ENCODE measurements at regions not wholly inside any gene's neighbourhood (a gene's known extent, or its start where the extent isn't known, plus 50 kb on each side); places are given as distances from the start of the nearest gene placed in this dataset.
"Not testable (repeated sequence)": the region's sequence is repeated elsewhere in the genome, so short reads cannot be mapped to it uniquely, and the experiment has no call there.

GRCh38 chr15:22201993-22202659 is 121.8 kb downstream of the OR4M2 start:
- not testable (repeated sequence) for DNase-seq

GRCh38 chr15:22203208-22203607 is 122.9 kb downstream of the OR4M2 start:
- not testable (repeated sequence) for DNase-seq

GRCh38 chr15:22209086-22209485 is 128.8 kb downstream of the OR4M2 start:
- not testable (repeated sequence) for DNase-seq

DNA sequence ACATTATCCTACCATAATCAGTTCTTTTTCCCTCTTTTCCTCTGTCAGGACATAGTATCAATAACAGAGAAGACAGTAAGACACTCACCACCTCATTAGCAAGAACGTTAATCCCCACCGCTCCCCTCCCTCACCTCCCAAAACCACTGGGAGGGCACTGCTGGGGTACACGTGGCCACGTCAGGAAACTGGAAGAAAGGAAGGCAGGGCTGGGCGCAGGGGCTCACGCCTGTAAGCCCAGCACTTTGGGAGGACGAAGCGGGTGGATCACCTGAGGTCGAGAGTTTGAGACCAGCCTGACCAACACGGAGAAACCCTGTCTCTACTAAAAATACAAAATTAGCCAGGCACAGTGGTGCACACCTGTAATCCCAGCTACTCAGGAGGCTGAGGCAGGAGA is 142.3 kb downstream of the OR4M2 start:
- DNase-seq = not testable (repeated sequence)

- no peak for DNase-seq
Measured at GRCh38 chr15:22224241-22224671, 143.9 kb downstream of the OR4M2 start.

DNA sequence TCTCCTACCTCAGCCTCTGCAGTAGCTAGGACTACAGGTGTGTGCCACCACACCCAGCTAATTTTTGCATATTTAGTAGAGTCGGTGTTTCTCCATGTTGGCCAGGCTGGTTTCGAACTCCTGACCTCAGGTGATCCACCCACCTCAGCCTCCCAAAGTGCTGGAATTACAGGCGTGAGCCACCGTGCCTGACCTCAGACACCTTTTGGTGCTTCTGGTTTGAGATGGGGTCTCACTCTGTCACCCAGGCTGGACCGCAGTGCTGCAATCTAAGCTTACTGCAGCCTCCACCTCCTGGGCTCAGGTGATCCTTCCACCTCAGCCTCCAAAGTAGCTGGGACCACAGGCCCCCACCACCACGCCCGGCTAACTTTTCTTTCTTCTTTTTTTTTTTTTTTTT is 144.6 kb downstream of the OR4M2 start:
- not testable (repeated sequence) for DNase-seq

- DNase-seq = no peak
Measured at GRCh38 chr15:22226034-22226790, 145.9 kb downstream of the OR4M2 start.

GRCh38 chr15:22227411-22228100 is 147.2 kb downstream of the OR4M2 start:
- no peak for DNase-seq

- DNase-seq = no peak
Measured at GRCh38 chr15:22228101-22228762, 147.9 kb downstream of the OR4M2 start.

GRCh38 chr15:22229990-22230819 is 149.9 kb downstream of the OR4M2 start:
- no peak for DNase-seq

DNA sequence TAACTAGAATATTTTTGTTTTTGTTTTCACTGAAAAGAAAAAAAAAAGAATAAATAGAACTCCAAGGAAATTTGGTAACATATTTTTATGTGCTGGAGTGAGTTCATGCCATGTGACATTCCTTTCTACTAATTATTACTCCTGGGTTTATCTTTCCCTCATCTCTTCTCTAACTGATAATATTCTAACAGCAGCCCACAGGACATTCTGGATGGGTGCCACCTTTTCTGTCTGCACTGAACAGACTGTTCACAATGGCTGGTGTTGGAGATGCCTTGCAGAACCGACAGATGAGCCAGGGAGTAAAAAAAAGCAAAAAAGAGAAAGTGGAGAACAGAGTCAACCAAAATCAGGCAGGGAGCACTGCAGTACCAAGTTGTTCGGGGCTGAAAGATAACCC is 151.3 kb downstream of the OR4M2 start:
- no peak for DNase-seq

- DNase-seq = no peak
Measured at GRCh38 chr15:22232675-22233074, 152.3 kb downstream of the OR4M2 start.

- DNase-seq = not testable (repeated sequence)
Measured at GRCh38 chr15:22235261-22235930, 155.1 kb downstream of the OR4M2 start.

DNA sequence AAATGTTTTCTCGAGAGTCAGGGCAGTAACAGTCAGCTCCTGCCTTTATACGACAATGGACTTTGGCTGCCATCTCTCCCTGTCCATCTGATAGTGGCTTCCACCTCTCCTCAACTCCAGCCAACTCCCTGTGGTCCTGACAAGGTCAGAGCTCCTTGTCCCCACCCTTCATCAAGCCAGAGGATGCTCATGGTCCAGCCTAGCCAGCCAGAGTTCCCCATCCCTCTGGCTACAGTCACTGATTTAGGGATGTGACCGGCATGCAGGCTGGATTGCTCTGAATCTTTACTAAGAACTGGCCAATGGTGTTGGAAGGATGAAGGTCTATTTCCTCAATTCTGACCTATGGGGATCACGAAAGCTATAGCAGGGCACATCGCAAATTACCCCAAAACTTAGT is 156.1 kb downstream of the OR4M2 start:
- no peak for DNase-seq

- DNase-seq = no peak
Measured at GRCh38 chr15:22237891-22238275, 157.6 kb downstream of the OR4M2 start.

DNA sequence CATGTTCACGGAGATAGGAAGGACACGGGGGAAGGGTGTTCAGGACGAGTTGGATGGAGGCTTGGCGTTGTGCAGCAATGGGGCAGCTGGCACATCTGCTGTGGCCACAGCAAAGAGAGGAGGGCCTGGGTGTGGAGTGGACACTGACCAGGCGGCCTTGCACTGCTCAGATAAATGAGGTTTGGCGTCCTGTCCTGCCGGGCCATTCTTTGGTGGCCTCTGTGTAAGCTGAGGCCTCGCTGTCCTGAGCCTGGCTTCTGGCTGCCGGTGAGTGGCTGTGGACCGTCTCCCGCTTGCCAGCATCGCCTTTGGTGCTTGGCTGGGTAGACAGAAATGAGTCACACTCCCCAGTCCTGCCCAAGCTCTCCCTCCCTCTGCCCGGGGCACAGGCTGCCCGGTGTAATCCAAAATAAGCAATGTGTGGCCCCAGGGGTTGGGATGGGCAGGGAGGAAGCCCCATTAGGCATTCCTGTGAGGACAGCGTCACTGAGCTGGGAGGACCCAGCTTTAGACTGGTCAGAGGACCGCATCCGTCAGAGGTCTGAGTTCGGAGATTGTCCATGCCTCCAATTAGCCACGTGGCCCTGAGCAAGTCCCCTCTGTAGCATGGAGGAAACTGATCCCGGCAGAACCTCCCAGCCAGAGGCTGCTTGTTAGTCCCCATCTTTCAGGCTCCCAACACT is 158.1 kb downstream of the OR4M2 start:
- DNase-seq = not testable (repeated sequence)

DNA sequence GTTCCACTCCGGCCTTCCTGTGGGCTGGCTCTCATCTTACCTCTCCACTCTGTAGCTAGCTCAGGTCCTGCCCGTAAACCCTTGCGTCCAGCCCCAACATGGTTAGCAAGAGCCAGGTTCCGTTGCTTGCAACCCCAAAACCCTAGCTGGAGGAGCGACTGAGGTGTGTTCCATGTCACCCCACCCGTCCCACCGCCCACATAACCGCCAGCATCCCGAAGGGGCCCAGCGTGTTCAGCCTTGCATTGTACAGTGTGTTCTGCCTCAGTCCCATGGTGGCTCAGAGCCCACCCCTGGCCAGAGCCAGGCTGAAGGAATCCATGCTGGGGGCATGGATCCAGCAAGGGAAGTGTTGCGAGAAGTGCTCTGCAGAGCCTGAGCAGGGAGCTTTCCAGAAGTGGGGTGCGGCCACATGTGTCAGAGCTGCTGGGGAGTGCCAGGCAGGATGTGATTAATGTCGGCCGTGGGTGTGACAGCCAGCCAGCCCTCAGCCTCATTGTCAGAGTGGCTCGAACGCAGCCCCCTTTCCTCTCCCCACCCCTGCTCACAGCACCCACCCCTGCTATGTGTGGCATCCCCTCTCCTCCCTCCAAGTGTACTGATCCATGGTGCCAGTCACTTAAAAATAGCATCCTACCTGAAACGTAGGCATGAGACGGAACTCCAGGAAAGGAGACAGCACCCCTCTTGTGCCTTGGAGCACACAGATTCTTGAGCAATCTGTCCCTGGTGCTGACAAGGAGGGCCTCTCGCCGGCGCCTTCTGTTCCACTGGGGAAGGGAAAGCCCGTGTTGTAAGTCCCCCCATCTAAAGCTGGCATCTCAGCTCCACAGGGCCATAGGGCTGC is 158.9 kb downstream of the OR4M2 start:
- not testable (repeated sequence) for DNase-seq

- no peak for DNase-seq
Measured at GRCh38 chr15:22239806-22240180, 159.5 kb downstream of the OR4M2 start.

- no peak for DNase-seq
Measured at GRCh38 chr15:22240403-22240802, 160.1 kb downstream of the OR4M2 start.

GRCh38 chr15:22240986-22241385 is 160.7 kb downstream of the OR4M2 start:
- DNase-seq = no peak
